EH (cell line): ENCODE measurements at regions not wholly inside any gene's neighbourhood (a gene's known extent, or its start where the extent isn't known, plus 50 kb on each side); places are given as distances from the start of the nearest gene placed in this dataset.

Source experiments
- DNase-seq: peaks from one replicate; pipeline ENCODE4 v3.0.0-alpha.2; 2015; ENCODE audit warnings: low read depth

- DNase-seq: no peak
Measured at GRCh38 chr5:1951165-1951816, 68.6 kb upstream of the IRX4 start.

DNA sequence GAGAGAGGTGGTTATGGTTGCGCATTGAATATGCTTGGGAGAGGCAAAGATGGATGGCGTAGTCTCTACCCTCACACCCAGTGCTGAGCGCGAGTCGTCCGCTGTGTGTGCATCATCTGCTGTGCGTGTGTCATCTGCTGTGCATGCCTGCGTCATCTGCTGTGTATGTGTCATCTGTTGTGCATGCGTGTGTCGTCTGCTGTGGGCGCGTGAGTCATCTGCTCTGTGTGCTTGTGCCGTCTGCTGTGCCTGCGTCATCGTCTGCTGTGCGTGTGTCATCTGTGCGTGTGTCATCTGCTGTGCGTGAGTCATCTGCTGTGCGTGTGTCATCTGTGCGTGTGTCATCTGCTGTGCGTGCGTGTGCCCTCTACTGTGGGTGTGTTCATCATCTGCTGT, 68.0 kb upstream of the IRX4 start:
- DNase-seq: no peak

GRCh38 chr5:1950096-1950707, 67.5 kb upstream of the IRX4 start:
- DNase-seq: no peak

GRCh38 chr5:1949253-1949652, 66.5 kb upstream of the IRX4 start:
- no peak for DNase-seq

DNA sequence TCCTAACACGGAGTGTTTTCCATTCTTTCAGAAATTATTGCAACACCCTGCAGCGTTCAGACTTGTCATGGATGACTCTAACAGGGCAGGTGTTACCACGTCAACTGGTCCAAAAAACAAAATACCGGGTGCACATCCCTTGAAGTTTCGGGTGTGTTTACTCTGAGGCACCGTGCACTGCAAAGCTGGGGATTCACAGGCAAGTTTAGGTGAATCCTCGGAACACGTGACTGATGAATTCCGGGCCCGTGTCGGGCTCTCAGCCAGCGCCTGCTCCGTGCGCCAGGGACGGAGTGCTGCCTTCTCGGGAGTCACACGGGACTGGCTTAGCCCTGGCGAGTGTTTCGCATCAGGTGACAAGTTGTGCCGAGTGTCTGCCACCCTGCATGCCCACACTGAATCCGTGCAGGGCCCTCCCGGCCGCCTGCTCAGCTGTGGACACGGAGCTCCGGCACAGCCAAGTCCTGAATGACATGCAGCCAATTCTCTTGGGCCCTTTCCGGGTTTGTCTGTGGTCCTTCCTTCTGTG, 66.0 kb upstream of the IRX4 start:
- DNase-seq: no peak

- no peak for DNase-seq
Measured at GRCh38 chr5:1948111-1948510, 65.4 kb upstream of the IRX4 start.

DNA sequence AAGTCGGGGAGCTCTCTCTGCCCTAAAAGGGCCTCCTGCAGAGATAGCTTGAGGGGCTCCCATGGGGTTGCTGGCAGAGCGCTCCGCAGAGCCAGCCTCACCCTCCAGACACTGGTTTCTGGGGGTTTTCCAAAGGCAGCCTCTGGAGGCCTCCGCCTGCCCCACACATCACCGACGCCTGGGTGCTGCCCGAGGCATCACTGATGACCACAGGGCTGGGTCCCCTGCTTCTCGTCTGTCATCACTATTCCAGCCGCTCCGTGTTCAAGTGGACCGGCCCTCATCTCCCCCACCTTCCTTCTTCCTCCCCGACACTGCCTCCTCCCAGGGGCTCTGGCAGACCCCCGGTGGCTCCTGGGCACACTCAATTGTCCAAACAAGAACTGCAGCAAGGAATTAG, 64.1 kb upstream of the IRX4 start:
- no peak for DNase-seq

- DNase-seq: no peak
Measured at GRCh38 chr5:1946122-1946677, 63.5 kb upstream of the IRX4 start.

DNA sequence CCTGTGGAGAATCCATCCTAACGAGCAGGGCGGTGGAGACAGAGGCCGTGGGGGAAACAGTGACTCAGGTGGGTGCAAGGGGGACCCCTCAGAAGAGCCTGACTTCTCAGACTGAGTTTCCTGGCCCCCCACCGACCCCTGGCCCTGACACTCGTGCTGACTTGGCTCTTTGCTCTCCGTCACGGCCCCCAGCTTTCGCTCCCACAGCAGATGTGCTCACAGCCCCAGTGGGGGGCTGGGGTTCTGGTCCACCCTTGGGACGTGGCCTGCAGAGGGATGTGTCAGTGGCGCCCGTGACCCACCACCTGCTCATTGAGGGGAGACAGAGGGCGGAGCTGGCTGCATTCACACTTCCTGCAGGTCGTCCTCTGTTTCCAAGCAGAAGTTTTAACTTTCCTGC, 62.9 kb upstream of the IRX4 start:
- no peak for DNase-seq

DNA sequence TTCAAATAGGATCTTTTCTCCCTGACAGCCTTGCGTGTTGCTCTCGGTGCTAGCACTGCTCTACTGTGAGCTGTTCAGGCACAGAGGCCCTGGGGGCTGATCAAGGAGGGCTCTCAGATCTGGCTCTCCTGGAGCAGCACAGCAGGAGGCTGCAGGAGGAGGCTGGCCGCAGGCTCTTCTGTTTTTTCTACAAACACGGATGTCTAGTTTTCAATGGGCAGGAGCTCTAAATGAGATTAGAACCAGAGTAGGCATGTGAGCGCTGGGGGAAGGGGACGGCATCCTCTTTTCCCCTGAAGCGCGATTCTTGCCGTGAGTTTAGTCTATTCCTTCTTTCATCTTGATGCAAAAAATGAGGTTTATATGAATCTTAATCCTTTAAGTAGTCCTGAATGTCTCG, 61.7 kb upstream of the IRX4 start:
- no peak for DNase-seq

DNA sequence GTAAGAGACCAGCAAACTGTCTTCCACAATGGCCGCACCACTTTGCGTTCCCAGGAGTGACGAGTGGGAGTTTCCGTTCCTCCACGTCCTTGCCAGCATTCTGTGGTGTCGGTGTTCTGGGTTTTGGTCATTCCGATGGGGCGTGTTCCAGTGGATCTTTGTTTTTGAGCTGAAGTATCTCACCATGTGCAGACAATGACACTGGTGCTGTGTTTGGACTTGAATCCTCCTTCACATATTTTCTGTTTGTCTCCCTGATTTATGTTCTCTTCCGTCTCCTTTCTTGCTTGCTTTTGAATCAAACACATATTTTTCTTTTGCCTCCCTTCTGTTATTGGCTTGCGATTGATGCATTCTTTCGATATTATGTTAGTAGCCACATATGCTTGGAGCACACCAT, 60.8 kb upstream of the IRX4 start:
- no peak for DNase-seq

DNA sequence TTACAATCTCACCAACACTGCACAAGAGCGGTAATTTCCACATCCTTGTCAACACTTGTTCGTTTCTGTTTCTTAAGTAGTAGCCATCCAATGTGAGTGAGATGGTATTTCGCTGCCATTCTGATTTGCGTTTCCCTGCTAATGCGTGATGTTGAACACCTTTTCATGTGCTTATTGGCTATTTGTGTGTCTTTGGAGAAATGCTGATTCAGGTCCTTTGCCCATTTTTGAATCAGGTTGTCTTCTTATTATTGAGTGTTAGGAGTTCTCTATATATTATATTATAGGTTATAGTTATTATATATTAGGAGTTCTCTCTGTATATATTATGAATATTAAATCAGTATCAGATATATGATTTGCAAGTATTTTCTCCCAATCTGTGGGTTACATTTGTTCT, 59.9 kb upstream of the IRX4 start:
- DNase-seq: no peak

DNA sequence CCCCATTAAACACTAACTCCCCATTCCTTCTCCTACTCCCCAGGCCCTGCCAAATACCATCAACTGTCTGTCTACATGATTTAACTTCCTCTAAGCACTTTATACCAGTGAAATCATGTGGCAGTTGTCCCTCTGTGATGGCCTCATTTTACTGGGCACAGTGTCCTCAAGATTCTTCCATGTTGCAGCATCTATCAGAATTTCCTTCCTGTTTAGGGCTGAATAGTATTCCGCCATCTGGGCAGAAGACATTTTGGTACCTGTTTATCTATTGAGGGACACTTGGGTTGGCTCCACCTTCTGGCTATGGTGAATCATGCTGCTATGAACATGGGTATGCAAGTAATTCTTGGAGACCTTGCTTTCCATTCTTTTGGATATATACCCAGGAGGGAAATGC, 59.4 kb upstream of the IRX4 start:
- DNase-seq: no peak

- no peak for DNase-seq
Measured at GRCh38 chr5:1939256-1939655, 56.5 kb upstream of the IRX4 start.

DNA sequence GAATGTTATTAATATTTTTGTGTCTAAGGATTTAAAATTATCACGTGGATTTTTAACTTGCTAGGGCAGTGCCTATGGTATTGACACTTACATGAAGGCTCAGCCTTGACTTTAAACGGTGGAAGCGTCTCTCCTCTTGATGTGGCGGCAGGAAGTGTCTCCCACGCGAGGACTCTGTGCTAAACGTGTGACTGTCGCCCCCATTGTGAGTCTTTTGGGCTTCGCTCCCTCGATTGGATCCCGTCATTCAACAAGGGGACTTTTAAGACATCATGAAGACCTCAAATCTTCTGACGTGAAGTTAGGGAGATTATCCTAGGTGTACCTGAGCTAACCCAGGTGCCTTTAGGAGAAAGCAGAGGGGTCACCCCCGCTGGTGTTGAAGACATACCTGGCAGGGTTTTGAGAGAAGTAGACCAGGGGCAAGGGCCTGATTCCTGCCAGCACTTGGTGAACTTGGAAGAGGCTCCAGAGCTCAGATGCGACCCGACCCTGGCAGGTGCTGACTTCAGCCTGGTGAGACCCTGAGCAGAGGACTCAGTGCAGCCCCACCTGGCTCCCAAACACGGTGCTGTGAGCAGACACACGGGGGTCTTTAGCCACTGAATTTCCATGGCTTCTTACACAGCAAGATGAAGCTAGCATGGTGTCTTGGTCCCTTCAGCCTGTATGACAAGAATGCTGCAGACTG, 55.7 kb upstream of the IRX4 start:
- DNase-seq: no peak

DNA sequence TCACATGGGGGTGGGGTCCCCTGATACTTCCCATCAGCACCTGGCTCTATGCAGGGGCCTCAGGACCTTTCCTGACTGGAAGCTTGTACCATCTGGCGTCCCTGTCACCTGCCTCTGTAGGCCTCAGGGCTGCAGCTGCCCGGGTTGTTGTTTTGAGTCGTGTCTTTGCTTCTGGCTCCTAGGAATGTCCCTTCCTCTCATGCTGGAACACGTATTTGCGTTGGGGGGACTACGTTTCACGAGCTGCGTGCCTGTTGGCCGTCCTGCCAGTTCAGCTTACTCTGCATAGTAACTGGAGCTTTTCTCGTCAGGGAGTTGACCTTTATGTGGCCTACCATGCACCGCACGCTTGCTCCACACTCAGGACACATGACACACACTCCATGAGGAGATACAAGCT, 54.9 kb upstream of the IRX4 start:
- no peak for DNase-seq

GRCh38 chr5:1936901-1937300, 54.2 kb upstream of the IRX4 start:
- no peak for DNase-seq

DNA sequence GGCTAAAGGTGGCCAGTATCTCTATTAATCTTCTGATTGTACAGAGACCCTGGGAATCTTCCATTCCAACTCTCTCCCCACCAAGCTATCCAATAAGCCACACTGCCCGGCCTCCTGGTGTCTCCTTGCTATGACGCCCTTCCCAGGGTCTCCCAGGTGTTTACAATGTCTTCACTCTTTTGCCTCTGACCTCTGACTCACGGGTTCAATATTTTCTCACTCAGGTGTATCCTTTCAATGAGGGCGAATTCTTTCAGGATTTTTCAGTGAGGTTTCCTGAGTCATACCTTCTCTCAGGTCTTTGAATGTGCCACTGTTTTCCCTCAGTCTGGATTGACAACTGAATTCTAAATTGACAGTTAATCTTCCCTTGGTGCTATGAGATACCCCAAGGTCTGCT, 53.7 kb upstream of the IRX4 start:
- no peak for DNase-seq

- DNase-seq: no peak
Measured at GRCh38 chr5:1934801-1935429, 52.2 kb upstream of the IRX4 start.

DNA sequence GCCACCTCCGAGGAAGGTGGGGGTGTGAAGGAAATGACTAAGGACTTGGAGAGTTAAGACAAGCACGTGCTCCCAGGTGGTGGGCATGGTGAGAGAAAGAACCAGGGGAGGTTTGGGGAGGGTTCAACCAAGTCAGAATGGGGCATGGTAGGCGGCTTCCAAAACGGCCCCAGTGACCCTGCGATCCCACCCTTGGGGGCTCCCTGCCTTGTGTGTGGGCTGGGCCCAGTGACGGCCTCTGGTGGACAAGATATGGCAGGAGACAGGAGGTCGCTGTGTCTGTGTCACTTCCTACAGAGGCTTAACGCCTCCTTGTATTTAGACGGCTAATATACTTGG, 51.3 kb upstream of the IRX4 start:
- no peak for DNase-seq

GRCh38 chr5:1933364-1934055, 50.8 kb upstream of the IRX4 start:
- no peak for DNase-seq
